ENCODE measurements at regions not wholly inside any gene's neighbourhood (a gene's known extent, or its start where the extent isn't known, plus 50 kb on each side); places are given as distances from the start of the nearest gene placed in this dataset.

- no peak for TF ChIP-seq CTCF (IDR thresholded peaks at IDR 0.05; ENCODE audit: insufficient read depth, low read length)
- no peak for TF ChIP-seq POLR2AphosphoS5 (IDR thresholded peaks at IDR 0.05; ENCODE audit: low read depth)
- TF ChIP-seq GABPA (IDR thresholded peaks at IDR 0.05; ENCODE audit: low read depth) = no peak
Observed at GRCh38 chr5:90136952-90137528, 272.5 kb downstream of the CETN3 start.
